ENCODE measurements at regions not wholly inside any gene's neighbourhood (a gene's known extent, or its start where the extent isn't known, plus 50 kb on each side); places are given as distances from the start of the nearest gene placed in this dataset.

GRCh38 chr10:29395409-29395808 lies 106.5 kb downstream of the LYZL1 start:
- DNase-seq (ENCODE audit: low read depth in 2 of 3, low spot score in 2 of 3): no peak

- DNase-seq (ENCODE audit: low read depth in 2 of 3, low spot score in 2 of 3): no peak
Measured at GRCh38 chr10:29397221-29397620, 108.4 kb downstream of the LYZL1 start.

GRCh38 chr10:29403208-29403607 lies 114.3 kb downstream of the LYZL1 start:
- DNase-seq (ENCODE audit: low read depth in 2 of 3, low spot score in 2 of 3): no peak

GRCh38 chr10:29407280-29407858 lies 118.5 kb downstream of the LYZL1 start:
- DNase-seq (ENCODE audit: low read depth in 2 of 3, low spot score in 2 of 3): no peak
